Epithelial cell of proximal tubule (primary cell): ENCODE measurements at regions not wholly inside any gene's neighbourhood (a gene's known extent, or its start where the extent isn't known, plus 50 kb on each side); places are given as distances from the start of the nearest gene placed in this dataset.

ENCODE experiments used
- DNase-seq: peaks from one replicate; pipeline ENCODE4 v3.0.0-alpha.2; 2011; ENCODE audit warnings: low read depth
- H3K4me3 ChIP-seq: 2 replicates; pipeline ENCODE4 v1.5.1; 2011; ENCODE audit warnings: low read depth, mild to moderate bottlenecking, low read length
- TF ChIP-seq, protein P1 (sequence below): conservative IDR thresholded peaks from 2 replicates; pipeline ENCODE4 v1.5.1; 2012; ENCODE audit warnings: low read depth, mild to moderate bottlenecking, low read length

GRCh38 chr3:88416436-88416835 lies 266.7 kb downstream of the C3orf38 start:
- H3K4me3 ChIP-seq = no peak overlapping the region
- TF ChIP-seq, protein P1, sequence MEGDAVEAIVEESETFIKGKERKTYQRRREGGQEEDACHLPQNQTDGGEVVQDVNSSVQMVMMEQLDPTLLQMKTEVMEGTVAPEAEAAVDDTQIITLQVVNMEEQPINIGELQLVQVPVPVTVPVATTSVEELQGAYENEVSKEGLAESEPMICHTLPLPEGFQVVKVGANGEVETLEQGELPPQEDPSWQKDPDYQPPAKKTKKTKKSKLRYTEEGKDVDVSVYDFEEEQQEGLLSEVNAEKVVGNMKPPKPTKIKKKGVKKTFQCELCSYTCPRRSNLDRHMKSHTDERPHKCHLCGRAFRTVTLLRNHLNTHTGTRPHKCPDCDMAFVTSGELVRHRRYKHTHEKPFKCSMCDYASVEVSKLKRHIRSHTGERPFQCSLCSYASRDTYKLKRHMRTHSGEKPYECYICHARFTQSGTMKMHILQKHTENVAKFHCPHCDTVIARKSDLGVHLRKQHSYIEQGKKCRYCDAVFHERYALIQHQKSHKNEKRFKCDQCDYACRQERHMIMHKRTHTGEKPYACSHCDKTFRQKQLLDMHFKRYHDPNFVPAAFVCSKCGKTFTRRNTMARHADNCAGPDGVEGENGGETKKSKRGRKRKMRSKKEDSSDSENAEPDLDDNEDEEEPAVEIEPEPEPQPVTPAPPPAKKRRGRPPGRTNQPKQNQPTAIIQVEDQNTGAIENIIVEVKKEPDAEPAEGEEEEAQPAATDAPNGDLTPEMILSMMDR = no peak
- no peak for DNase-seq

- no peak for DNase-seq
- H3K4me3 ChIP-seq = no peak overlapping the region
- TF ChIP-seq, protein P1 = no peak
Measured at GRCh38 chr3:88418219-88418618, 268.5 kb downstream of the C3orf38 start.

DNA sequence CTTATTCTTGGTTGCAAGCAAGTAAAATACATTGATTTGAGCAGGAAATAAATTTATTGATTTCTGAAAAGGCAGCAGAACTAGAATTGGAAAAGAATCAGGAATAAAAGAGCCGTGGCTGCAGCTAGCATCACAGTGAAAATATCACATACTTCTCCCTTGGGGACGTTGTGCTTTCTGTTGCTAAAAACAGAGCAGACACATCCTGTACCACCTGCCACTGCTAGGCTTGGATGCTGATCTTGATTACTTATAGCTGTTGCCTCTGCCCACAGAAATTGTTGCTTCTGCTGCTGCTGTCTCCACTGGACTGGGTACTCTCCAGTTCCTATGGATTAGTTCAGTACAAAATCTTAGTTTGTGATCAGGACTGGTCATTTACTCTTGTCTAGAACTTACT lies 283.8 kb downstream of the C3orf38 start:
- no peak overlapping the region for H3K4me3 ChIP-seq
- TF ChIP-seq, protein P1 = no peak
- no peak for DNase-seq

- H3K4me3 ChIP-seq = no peak overlapping the region
- DNase-seq = no peak
- TF ChIP-seq, protein P1 = no peak
Measured at GRCh38 chr3:88434001-88434400, 284.2 kb downstream of the C3orf38 start.

DNA sequence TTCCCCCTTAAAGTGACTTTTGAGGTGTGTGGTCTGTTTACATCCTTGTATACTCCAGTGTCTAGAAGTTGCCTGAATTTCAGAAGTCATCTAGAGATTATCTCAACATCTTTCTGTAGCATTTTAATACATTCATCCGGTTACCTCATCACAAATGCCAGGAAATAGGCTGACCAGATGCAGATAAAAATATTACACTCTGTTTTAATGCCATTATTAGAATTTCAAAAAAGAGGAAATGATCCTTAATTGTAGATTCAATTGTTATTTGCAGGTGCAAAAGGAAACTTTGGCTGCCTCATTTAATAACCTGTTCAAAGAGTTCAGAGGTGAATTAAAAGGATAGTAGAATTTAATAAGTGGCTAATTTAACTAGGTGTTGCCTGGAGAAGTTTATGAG lies 290.9 kb downstream of the C3orf38 start:
- H3K4me3 ChIP-seq = no peak overlapping the region
- TF ChIP-seq, protein P1 = no peak
- no peak for DNase-seq

- no peak overlapping the region for H3K4me3 ChIP-seq
- DNase-seq = no peak
- TF ChIP-seq, protein P1 = no peak
Measured at GRCh38 chr3:88443066-88443465, 293.3 kb downstream of the C3orf38 start.

GRCh38 chr3:88444251-88444650 lies 294.5 kb downstream of the C3orf38 start:
- TF ChIP-seq, protein P1 = no peak
- no peak overlapping the region for H3K4me3 ChIP-seq
- no peak for DNase-seq
